ENCODE measurements at regions not wholly inside any gene's neighbourhood (a gene's known extent, or its start where the extent isn't known, plus 50 kb on each side); places are given as distances from the start of the nearest gene placed in this dataset.

GRCh38 chr6:155854787-155855186 is 399.1 kb upstream of the NOX3 start:
- Mint-ChIP-seq H3K36me3 (ENCODE audit: insufficient read depth, unreplicated experiment) (no peaks in the 10 kb centered on the region), H3K4me1 (ENCODE audit: low read depth, unreplicated experiment) (no peaks in the 10 kb centered on the region), H3K27me3 (ENCODE audit: unreplicated experiment) (no peaks in the 10 kb centered on the region), H3K4me3 (ENCODE audit: low read depth, unreplicated experiment) (no peak overlapping the region), H3K9me3 (ENCODE audit: low read depth, unreplicated experiment) (peaks cover 6% of the 10 kb centered on the region), H3K27ac (ENCODE audit: unreplicated experiment) (no peak overlapping the region)
- intact Hi-C loops (cut with micrococcal nuclease; ENCODE audit: unreplicated experiment), result no loop called here
- BruUV-seq (replicated peaks), result no TSS peak
- CTCF ChIA-PET, result no interaction called here
- DNase-seq, result no peak
- TF ChIP-seq CTCF (IDR thresholded peaks at IDR 0.05; ENCODE audit: unreplicated experiment), result no peak

- no peak for TF ChIP-seq CTCF (IDR thresholded peaks at IDR 0.05; ENCODE audit: unreplicated experiment)
- Mint-ChIP-seq H3K4me3 (ENCODE audit: low read depth, unreplicated experiment) (no peak overlapping the region), H3K4me1 (ENCODE audit: low read depth, unreplicated experiment) (no peaks in the 10 kb centered on the region), H3K36me3 (ENCODE audit: insufficient read depth, unreplicated experiment) (no peaks in the 10 kb centered on the region), H3K27ac (ENCODE audit: unreplicated experiment) (no peak overlapping the region), H3K9me3 (ENCODE audit: low read depth, unreplicated experiment) (no peaks in the 10 kb centered on the region), H3K27me3 (ENCODE audit: unreplicated experiment) (no peaks in the 10 kb centered on the region)
- no peak for DNase-seq
- CTCF ChIA-PET, result no interaction called here
- intact Hi-C loops (cut with micrococcal nuclease; ENCODE audit: unreplicated experiment), result no loop called here
- no TSS peak for BruUV-seq (replicated peaks)
Measured at GRCh38 chr6:155853011-155853410, 397.4 kb upstream of the NOX3 start.

- no peak overlapping the region for H3K4me3 Mint-ChIP-seq (ENCODE audit: low read depth, unreplicated experiment)
- no peaks in the 10 kb centered on the region for H3K27me3 Mint-ChIP-seq (ENCODE audit: unreplicated experiment)
- H3K9me3 Mint-ChIP-seq (ENCODE audit: low read depth, unreplicated experiment), result peaks cover 7% of the 10 kb centered on the region
- intact Hi-C loops (cut with micrococcal nuclease; ENCODE audit: unreplicated experiment), result no loop called here
- TF ChIP-seq CTCF (IDR thresholded peaks at IDR 0.05; ENCODE audit: unreplicated experiment), result no peak
- no TSS peak for BruUV-seq (replicated peaks)
- no peaks in the 10 kb centered on the region for H3K4me1 Mint-ChIP-seq (ENCODE audit: low read depth, unreplicated experiment)
- no peaks in the 10 kb centered on the region for H3K36me3 Mint-ChIP-seq (ENCODE audit: insufficient read depth, unreplicated experiment)
- H3K27ac Mint-ChIP-seq (ENCODE audit: unreplicated experiment), result no peak overlapping the region
- DNase-seq, result no peak
- CTCF ChIA-PET, result no interaction called here
Measured at GRCh38 chr6:155850408-155850841, 394.8 kb upstream of the NOX3 start.

- Mint-ChIP-seq H3K4me1 (ENCODE audit: low read depth, unreplicated experiment) (no peaks in the 10 kb centered on the region), H3K4me3 (ENCODE audit: low read depth, unreplicated experiment) (no peak overlapping the region), H3K9me3 (ENCODE audit: low read depth, unreplicated experiment) (peaks cover 13% of the 10 kb centered on the region), H3K27ac (ENCODE audit: unreplicated experiment) (no peak overlapping the region), H3K27me3 (ENCODE audit: unreplicated experiment) (no peaks in the 10 kb centered on the region), H3K36me3 (ENCODE audit: insufficient read depth, unreplicated experiment) (no peaks in the 10 kb centered on the region)
- TF ChIP-seq CTCF (IDR thresholded peaks at IDR 0.05; ENCODE audit: unreplicated experiment), result no peak
- BruUV-seq (replicated peaks), result no TSS peak
- DNase-seq, result no peak
- CTCF ChIA-PET, result no interaction called here
- intact Hi-C loops (cut with micrococcal nuclease; ENCODE audit: unreplicated experiment), result no loop called here
Measured at GRCh38 chr6:155847711-155848110, 392.1 kb upstream of the NOX3 start.

- BruUV-seq (replicated peaks), result no TSS peak
- TF ChIP-seq CTCF (IDR thresholded peaks at IDR 0.05; ENCODE audit: unreplicated experiment), result no peak
- Mint-ChIP-seq H3K36me3 (ENCODE audit: insufficient read depth, unreplicated experiment) (no peaks in the 10 kb centered on the region), H3K27ac (ENCODE audit: unreplicated experiment) (no peak overlapping the region), H3K27me3 (ENCODE audit: unreplicated experiment) (no peaks in the 10 kb centered on the region), H3K9me3 (ENCODE audit: low read depth, unreplicated experiment) (no peaks in the 10 kb centered on the region), H3K4me3 (ENCODE audit: low read depth, unreplicated experiment) (no peak overlapping the region), H3K4me1 (ENCODE audit: low read depth, unreplicated experiment) (no peaks in the 10 kb centered on the region)
- intact Hi-C loops (cut with micrococcal nuclease; ENCODE audit: unreplicated experiment), result no loop called here
- CTCF ChIA-PET, result no interaction called here
- no peak for DNase-seq
Measured at GRCh38 chr6:155837474-155837873, 381.8 kb upstream of the NOX3 start.
